ENCODE measurements at regions not wholly inside any gene's neighbourhood (a gene's known extent, or its start where the extent isn't known, plus 50 kb on each side); places are given as distances from the start of the nearest gene placed in this dataset.

DNA sequence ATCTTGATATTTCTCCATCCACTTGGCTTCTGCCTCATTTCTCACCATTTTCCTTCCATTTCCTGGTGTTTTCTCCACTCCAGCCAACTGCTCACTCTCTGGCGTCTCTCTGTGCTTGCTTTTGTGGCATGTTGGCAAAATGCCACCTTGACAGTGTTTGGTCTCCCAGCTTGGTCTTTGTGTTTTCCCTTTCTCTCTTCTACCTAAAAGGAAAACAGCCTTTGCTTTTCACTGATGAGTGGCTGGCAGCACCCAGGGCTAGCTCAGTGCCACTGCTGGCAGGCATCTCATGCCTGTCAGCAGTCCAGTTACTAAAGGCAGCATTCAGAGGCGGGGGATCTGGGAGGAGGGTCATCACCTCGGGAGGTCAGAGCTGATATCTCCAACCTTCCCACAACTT lies 55.3 kb upstream of the DSCAM start:
- TF ChIP-seq BHLHE40 (IDR thresholded peaks at IDR 0.05; ENCODE audit: borderline replicate concordance) (no peak), ZNF384 (IDR thresholded peaks at IDR 0.05) (no peak), FOXM1 (IDR thresholded peaks at IDR 0.05; ENCODE audit: borderline replicate concordance) (no peak), NFRKB (IDR thresholded peaks at IDR 0.05) (no peak), FOXK2 (IDR thresholded peaks at IDR 0.05) (no peak), SUZ12 (IDR thresholded peaks at IDR 0.05) (no peak), SP1 (IDR thresholded peaks at IDR 0.05) (no peak), L3MBTL2 (conservative IDR thresholded peaks at IDR 0.05) (no peak)

Data from HEK293T (cell line).